IMR-90 (cell line): ENCODE measurements at regions not wholly inside any gene's neighbourhood (a gene's known extent, or its start where the extent isn't known, plus 50 kb on each side); places are given as distances from the start of the nearest gene placed in this dataset.

ENCODE experiments used
- ATAC-seq: fragments of 200-7000 bp; cut with Tn5 transposase; 2 replicates; pipeline ENCODE4 v1.9.1; 2020; ENCODE audit warnings: low read depth, mild to moderate bottlenecking, moderate library complexity
- BruUV-seq: library from RNA; stranded (reverse); fragments of 400-500 nt; replicated peaks from 2 replicates; lab custom pipeline; 2021; lab: Mats Ljungman, UMichigan
- CTCF ChIA-PET: fragments of 300-600 bp; formaldehyde crosslinking; extraction: SDS; loops from one replicate; lab custom pipeline; 2021; ENCODE audit warnings: antibody characterized with exemption; lab: Yijun Ruan, JAX
- POLR2A ChIA-PET: fragments of 300-600 bp; sonication (Branson Sonifier 250); formaldehyde crosslinking; loops from one replicate; lab custom pipeline; 2022; ENCODE audit warnings: antibody characterized with exemption; ENCODE audit not compliant: unreplicated experiment; lab: Charles Lee
- DNase-seq: peaks from one replicate; pipeline ENCODE4 v3.0.0; 2013
- H2AFZ ChIP-seq: replicated peaks from 2 replicates; pipeline ENCODE3; 2013; ENCODE audit warnings: low read length, mild to moderate bottlenecking; ENCODE audit not compliant: poor library complexity
- H2AK5ac ChIP-seq: 2 replicates; pipeline ENCODE4 v1.6.1; 2013; ENCODE audit warnings: low read depth, low read length, inconsistent platforms
- H2AK9ac ChIP-seq: replicated peaks from 2 replicates; pipeline ENCODE3; 2013; ENCODE audit warnings: mild to moderate bottlenecking, low read depth, low read length, moderate library complexity; ENCODE audit not compliant: poor library complexity
- H2BK120ac ChIP-seq: 2 replicates; pipeline ENCODE4 v1.6.1; 2013; ENCODE audit warnings: low read depth, low read length, inconsistent platforms
- H2BK15ac ChIP-seq: 3 replicates; pipeline ENCODE4 v1.6.1; 2013; ENCODE audit warnings: low read depth, low read length, inconsistent platforms
- H2BK20ac ChIP-seq: 2 replicates; pipeline ENCODE4 v1.6.1; 2013; ENCODE audit warnings: low read depth, mild to moderate bottlenecking, inconsistent platforms, low read length, moderate library complexity
- H2BK5ac ChIP-seq: 2 replicates; pipeline ENCODE4 v1.6.1; 2013; ENCODE audit warnings: mild to moderate bottlenecking, low read depth, low read length, inconsistent platforms; ENCODE audit not compliant: poor library complexity, severe bottlenecking
- H3K14ac ChIP-seq: replicated peaks from 2 replicates; pipeline ENCODE4 v1.6.1; 2013; ENCODE audit warnings: low read depth, low read length, inconsistent platforms
- H3K18ac ChIP-seq: 2 replicates; pipeline ENCODE4 v1.6.1; 2013; ENCODE audit warnings: low read depth, low read length, control low read depth
- H3K23ac ChIP-seq: 2 replicates; pipeline ENCODE4 v1.6.1; 2013; ENCODE audit warnings: low read depth, low read length, inconsistent platforms
- H3K27ac ChIP-seq: 2 replicates; pipeline ENCODE4 v1.5.1; 2013; ENCODE audit warnings: mild to moderate bottlenecking, control low read depth, low read length; ENCODE audit not compliant: insufficient read depth
- H3K27me3 ChIP-seq: 2 replicates; pipeline ENCODE4 v1.6.1; 2013; ENCODE audit warnings: low read length; ENCODE audit not compliant: control insufficient read depth, insufficient read depth
- H3K36me3 ChIP-seq: 2 replicates; pipeline ENCODE4 v1.6.1; 2013; ENCODE audit warnings: low read length, mixed read lengths; ENCODE audit not compliant: control insufficient read depth, insufficient read depth
- H3K4ac ChIP-seq: 2 replicates; pipeline ENCODE4 v1.6.1; 2013; ENCODE audit warnings: low read depth, low read length, inconsistent platforms
- H3K4me1 ChIP-seq: 2 replicates; pipeline ENCODE4 v1.6.1; 2013; ENCODE audit warnings: low read length, mixed read lengths; ENCODE audit not compliant: control insufficient read depth, insufficient read depth
- H3K4me2 ChIP-seq: 2 replicates; pipeline ENCODE4 v1.6.1; 2013; ENCODE audit warnings: low read depth, mild to moderate bottlenecking, control low read depth, low read length, moderate library complexity
- H3K4me3 ChIP-seq: 2 replicates; pipeline ENCODE4 v1.5.1; 2013; ENCODE audit warnings: low read depth, mild to moderate bottlenecking, control low read depth, low read length, moderate library complexity; ENCODE audit not compliant: insufficient read depth
- H3K56ac ChIP-seq: 2 replicates; pipeline ENCODE4 v1.6.1; 2013; ENCODE audit warnings: low read length, inconsistent platforms; ENCODE audit not compliant: insufficient read depth; ENCODE audit errors: extremely low read depth
- H3K79me1 ChIP-seq, 2 experiments: 2 replicates each; pipeline ENCODE4 v1.6.1; 2013; ENCODE audit warnings: low read length in 2 of 2, inconsistent platforms in 1 of 2, low read depth in 1 of 2
- H3K9ac ChIP-seq: 2 replicates; pipeline ENCODE4 v1.6.1; 2013; ENCODE audit warnings: low read depth, low read length, control low read depth
- H3K9me1 ChIP-seq: 2 replicates; pipeline ENCODE4 v1.6.1; 2013; ENCODE audit warnings: low read length, inconsistent platforms; ENCODE audit not compliant: insufficient read depth
- H3K9me3 ChIP-seq: 2 replicates; pipeline ENCODE4 v1.6.1; 2013; ENCODE audit warnings: low read length; ENCODE audit not compliant: control insufficient read depth, insufficient read depth
- H4K20me1 ChIP-seq: 2 replicates; pipeline ENCODE4 v1.6.1; 2013; ENCODE audit warnings: low read length, inconsistent platforms; ENCODE audit not compliant: insufficient read depth
- H4K5ac ChIP-seq: 2 replicates; pipeline ENCODE4 v1.6.1; 2013; ENCODE audit warnings: mild to moderate bottlenecking, low read depth, low read length, control low read depth
- H4K8ac ChIP-seq, 2 experiments: 2 replicates each; pipeline ENCODE4 v1.6.1; 2013; ENCODE audit warnings: low read depth in 2 of 2, low read length in 2 of 2, control low read depth in 1 of 2, inconsistent platforms in 1 of 2
- H4K91ac ChIP-seq: 2 replicates; pipeline ENCODE4 v1.6.1; 2013; ENCODE audit warnings: low read depth, low read length, inconsistent platforms; ENCODE audit not compliant: insufficient read depth
- WGBS, 2 experiments: methylation state at CpG; one replicate each; pipeline versions ENCODE4 v1.1.5 to v1.1.7; 2013; ENCODE audit warnings: missing lambda C conversion rate in 2 of 2; ENCODE audit not compliant: insufficient read length in 1 of 2; ENCODE audit errors: extremely low coverage in 2 of 2; 5-methylcytosine and 5-hydroxymethylcytosine counted together
- dilution Hi-C: fragments of 300-500 bp; cut with HindIII; formaldehyde crosslinking; loops from one replicate; pipeline ENCODE4 v1.14.3; 2018; ENCODE audit warnings: low sequenced_read_pairs; ENCODE audit not compliant: unreplicated experiment
- in situ Hi-C: fragments of 300-500 bp; cut with MboI; formaldehyde crosslinking; loops from 3 replicates; pipeline ENCODE4 v1.14.3; 2019; ENCODE audit warnings: low sequenced_read_pairs, inconsistent platforms, mixed read lengths
- intact Hi-C: fragments of 100-400 bp; cut with micrococcal nuclease; formaldehyde crosslinking; loops from 2 replicates; pipeline ENCODE4 v1.10.0; 2022
- TF ChIP-seq, protein P1 (sequence below): fragments of 150-350 bp; IDR thresholded peaks from 2 replicates; pipeline ENCODE4 v1.6.1; 2016; ENCODE audit warnings: low read depth, mild to moderate bottlenecking, low read length, moderate library complexity, borderline replicate concordance

DNA sequence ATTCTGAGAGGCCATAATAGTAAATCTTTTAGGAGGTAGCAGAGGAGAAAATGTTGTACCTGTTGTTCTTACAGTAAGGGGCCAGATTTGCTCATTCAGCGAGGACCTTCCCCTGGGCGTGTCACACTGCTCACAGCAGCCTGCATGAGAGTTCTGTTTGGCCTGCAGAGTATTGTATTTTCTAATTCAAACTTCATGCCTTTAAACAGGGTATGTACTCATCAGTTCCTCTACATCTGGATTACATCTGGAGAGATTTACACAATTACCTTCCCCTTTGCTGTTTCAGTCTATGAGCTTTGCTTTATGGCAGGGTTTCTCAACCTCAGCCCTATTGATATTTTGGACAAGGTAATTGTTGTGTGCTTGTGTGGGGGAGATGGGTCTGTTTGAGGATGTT is 170.9 kb upstream of the STK32A start:
- H3K9me1 ChIP-seq = no peaks in the 10 kb centered on the region
- no peaks in the 10 kb centered on the region for H3K79me1 ChIP-seq
- no peak overlapping the region for H2AK5ac ChIP-seq
- H3K4me1 ChIP-seq = no peaks in the 10 kb centered on the region
- H2BK15ac ChIP-seq = no peak overlapping the region
- BruUV-seq = no TSS peak
- H3K4me3 ChIP-seq = no peak overlapping the region
- no CpG with 5 or more reads among the region's 2 CpGs for WGBS, 2 experiments
- H4K5ac ChIP-seq = no peak overlapping the region
- ChIA-PET POLR2A (no interaction called here), CTCF (no interaction called here)
- H3K27ac ChIP-seq = no peak overlapping the region
- no peak overlapping the region for H3K4ac ChIP-seq
- dilution Hi-C loops (no loop called here), intact Hi-C loops (no loop called here), in situ Hi-C loops (no loop called here)
- no peak overlapping the region for H2BK5ac ChIP-seq
- H4K8ac ChIP-seq = no peak overlapping the region
- H2AK9ac ChIP-seq = no peak overlapping the region
- H3K27me3 ChIP-seq = no peaks in the 10 kb centered on the region
- H3K36me3 ChIP-seq = no peaks in the 10 kb centered on the region
- ATAC-seq = no peak
- H2BK20ac ChIP-seq = no peak overlapping the region
- H4K91ac ChIP-seq = no peak overlapping the region
- no peak for DNase-seq
- H3K14ac ChIP-seq = no peak overlapping the region
- no peak overlapping the region for H3K23ac ChIP-seq
- no peak overlapping the region for H2AFZ ChIP-seq
- TF ChIP-seq, protein P1, sequence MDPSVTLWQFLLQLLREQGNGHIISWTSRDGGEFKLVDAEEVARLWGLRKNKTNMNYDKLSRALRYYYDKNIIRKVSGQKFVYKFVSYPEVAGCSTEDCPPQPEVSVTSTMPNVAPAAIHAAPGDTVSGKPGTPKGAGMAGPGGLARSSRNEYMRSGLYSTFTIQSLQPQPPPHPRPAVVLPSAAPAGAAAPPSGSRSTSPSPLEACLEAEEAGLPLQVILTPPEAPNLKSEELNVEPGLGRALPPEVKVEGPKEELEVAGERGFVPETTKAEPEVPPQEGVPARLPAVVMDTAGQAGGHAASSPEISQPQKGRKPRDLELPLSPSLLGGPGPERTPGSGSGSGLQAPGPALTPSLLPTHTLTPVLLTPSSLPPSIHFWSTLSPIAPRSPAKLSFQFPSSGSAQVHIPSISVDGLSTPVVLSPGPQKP = no peak
- no peak overlapping the region for H3K9ac ChIP-seq
- no peak overlapping the region for H3K18ac ChIP-seq
- H3K4me2 ChIP-seq = no peak overlapping the region
- H3K9me3 ChIP-seq = no peaks in the 10 kb centered on the region
- no peak overlapping the region for H2BK120ac ChIP-seq
- H4K20me1 ChIP-seq = no peaks in the 10 kb centered on the region
- H3K56ac ChIP-seq = no peak overlapping the region
